ENCODE measurements at regions not wholly inside any gene's neighbourhood (a gene's known extent, or its start where the extent isn't known, plus 50 kb on each side); places are given as distances from the start of the nearest gene placed in this dataset.

DNA sequence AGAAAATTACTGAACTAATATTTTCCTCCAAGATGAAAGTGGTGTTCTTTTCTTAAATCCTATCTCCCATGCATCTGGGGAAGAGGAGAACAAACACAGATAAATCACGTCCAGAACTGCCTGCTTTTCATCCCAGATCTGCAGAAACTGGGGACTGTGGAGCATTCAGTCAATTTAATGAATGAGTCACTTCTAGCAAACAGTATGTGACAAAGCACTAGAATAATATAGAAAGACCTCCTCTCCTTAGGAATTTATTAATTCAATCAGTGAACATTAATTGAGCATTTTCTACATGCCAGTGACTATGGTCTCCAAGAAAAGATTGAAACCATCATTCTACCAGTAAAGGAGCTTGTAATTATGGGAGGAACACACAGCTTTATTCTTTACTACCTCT, 693.4 kb upstream of the ID2 start:
- intact Hi-C loops (cut with micrococcal nuclease) = no loop called here
- no peak overlapping the region for H3K27ac ChIP-seq (ENCODE audit: extremely low read depth, low read depth, low read length)
- H3K9ac ChIP-seq (ENCODE audit: insufficient read depth in 1 of 2, low read depth in 2 of 2, low read length in 2 of 2) = no peak overlapping the region
- H3K36me3 ChIP-seq (ENCODE audit: control insufficient read depth, insufficient read depth, low read length) = no peaks in the 10 kb centered on the region
- H3K4me2 ChIP-seq (ENCODE audit: insufficient read depth, low read length) = no peak overlapping the region
- ChIA-PET POLR2A (no interaction called here), CTCF (ENCODE audit: low intra/inter-chr PET ratio) (no interaction called here)
- H3K79me2 ChIP-seq (ENCODE audit: control insufficient read depth, insufficient read depth, low read length) = no peaks in the 10 kb centered on the region
- no peaks in the 10 kb centered on the region for H4K20me1 ChIP-seq (replicated peaks; ENCODE audit: control insufficient read depth, insufficient read depth, low read length)
- no peaks in the 10 kb centered on the region for H3K9me1 ChIP-seq (ENCODE audit: control insufficient read depth, insufficient read depth, low read length)
- no peak overlapping the region for H3K4me3 ChIP-seq
- 0% methylated on average over 1 of the region's 1 CpG for WGBS (ENCODE audit: insufficient coverage, low coverage, missing lambda C conversion rate)
- in situ Hi-C loops (cut with MboI) = no loop called here
- H2AFZ ChIP-seq (ENCODE audit: low read depth, low read length) = no peak overlapping the region
- DNase-seq (ENCODE audit: extremely low read depth in 1 of 4, low spot score in 3 of 4) = no peak
- no peak for ATAC-seq
- no TSS peak for BruUV-seq (replicated peaks)
- H3K27me3 ChIP-seq (ENCODE audit: control insufficient read depth in 2 of 2, insufficient read depth in 2 of 2, low read length in 2 of 2) = peaks cover 2 to 9% of the 10 kb centered on the region in 2 experiments; a peak in 2 of 5 replicates
- no peaks in the 10 kb centered on the region for H3K4me1 ChIP-seq (replicated peaks in 1 of 2; ENCODE audit: control insufficient read depth in 2 of 2, insufficient read depth in 2 of 2, low read length in 2 of 2)
- FAIRE-seq = no peak
- TF ChIP-seq EZH2 (IDR thresholded peaks at IDR 0.05; ENCODE audit: borderline replicate concordance, low read depth, low read length) = no peak
- no peak for TF ChIP-seq LARP7 (IDR thresholded peaks at IDR 0.05)
- TF ChIP-seq HNRNPL (IDR thresholded peaks at IDR 0.05; ENCODE audit: low read depth, low read length) = no peak
- TF ChIP-seq, protein P1, sequence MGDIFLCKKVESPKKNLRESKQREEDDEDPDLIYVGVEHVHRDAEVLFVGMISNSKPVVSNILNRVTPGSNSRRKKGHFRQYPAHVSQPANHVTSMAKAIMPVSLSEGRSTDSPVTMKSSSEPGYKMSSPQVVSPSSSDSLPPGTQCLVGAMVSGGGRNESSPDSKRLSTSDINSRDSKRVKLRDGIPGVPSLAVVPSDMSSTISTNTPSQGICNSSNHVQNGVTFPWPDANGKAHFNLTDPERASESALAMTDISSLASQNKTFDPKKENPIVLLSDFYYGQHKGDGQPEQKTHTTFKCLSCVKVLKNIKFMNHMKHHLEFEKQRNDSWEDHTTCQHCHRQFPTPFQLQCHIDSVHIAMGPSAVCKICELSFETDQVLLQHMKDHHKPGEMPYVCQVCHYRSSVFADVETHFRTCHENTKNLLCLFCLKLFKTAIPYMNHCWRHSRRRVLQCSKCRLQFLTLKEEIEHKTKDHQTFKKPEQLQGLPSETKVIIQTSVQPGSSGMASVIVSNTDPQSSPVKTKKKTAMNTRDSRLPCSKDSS (IDR thresholded peaks at IDR 0.05; ENCODE audit: low read depth, partially characterized antibody) = no peak
- TF ChIP-seq TRIM24 (IDR thresholded peaks at IDR 0.05) = no peak
- no peak for TF ChIP-seq NCOR1 (IDR thresholded peaks at IDR 0.05)
- no peaks in the 10 kb centered on the region for H3K9me3 ChIP-seq (replicated peaks; ENCODE audit: control insufficient read depth, insufficient read depth, low read depth, low read length)

DNA sequence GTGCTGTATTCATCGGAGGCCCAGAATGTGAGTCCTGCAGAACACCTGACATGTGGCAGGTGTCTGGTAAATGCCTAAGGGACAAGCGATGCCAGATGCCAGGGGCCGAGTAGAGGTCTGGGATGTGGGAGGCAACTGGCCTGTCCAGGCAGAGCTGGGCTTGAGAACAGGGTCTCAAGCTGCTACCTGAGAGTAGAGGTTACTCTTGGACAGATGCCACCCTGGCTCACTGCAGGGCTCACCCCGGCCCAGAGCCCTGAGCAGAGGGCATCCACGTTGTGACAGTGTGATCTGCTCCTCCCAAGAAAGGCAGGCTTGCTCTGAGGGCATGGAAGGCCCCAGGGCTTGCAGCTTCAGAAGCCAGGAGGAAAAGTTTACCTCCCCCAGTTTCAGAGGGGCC, 692.0 kb upstream of the ID2 start:
- DNase-seq (ENCODE audit: extremely low read depth in 1 of 4, low spot score in 3 of 4) (no peak), ATAC-seq (no peak), FAIRE-seq (no peak)
- no peaks in the 10 kb centered on the region for H3K9me3 ChIP-seq (replicated peaks; ENCODE audit: control insufficient read depth, insufficient read depth, low read depth, low read length)
- intact Hi-C loops (cut with micrococcal nuclease) (no loop called here), in situ Hi-C loops (cut with MboI) (no loop called here)
- no peak overlapping the region for H3K4me2 ChIP-seq (ENCODE audit: insufficient read depth, low read length)
- H3K9ac ChIP-seq (ENCODE audit: insufficient read depth in 1 of 2, low read depth in 2 of 2, low read length in 2 of 2) = no peak overlapping the region
- ChIA-PET CTCF (ENCODE audit: low intra/inter-chr PET ratio) (no interaction called here), POLR2A (no interaction called here)
- no peaks in the 10 kb centered on the region for H4K20me1 ChIP-seq (replicated peaks; ENCODE audit: control insufficient read depth, insufficient read depth, low read length)
- peaks cover 5 to 19% of the 10 kb centered on the region in 2 experiments; a peak in 4 of 5 replicates for H3K27me3 ChIP-seq (ENCODE audit: control insufficient read depth in 2 of 2, insufficient read depth in 2 of 2, low read length in 2 of 2)
- WGBS (ENCODE audit: insufficient coverage, low coverage, missing lambda C conversion rate) = 0% methylated on average over 5 of the region's 5 CpGs
- H2AFZ ChIP-seq (ENCODE audit: low read depth, low read length) = no peak overlapping the region
- BruUV-seq (replicated peaks) = no TSS peak
- H3K27ac ChIP-seq (ENCODE audit: extremely low read depth, low read depth, low read length) = no peak overlapping the region
- no peak overlapping the region for H3K4me3 ChIP-seq
- TF ChIP-seq NCOA1 (IDR thresholded peaks at IDR 0.05; ENCODE audit: low read depth) = no peak
- TF ChIP-seq SIN3A (IDR thresholded peaks at IDR 0.05; ENCODE audit: borderline replicate concordance in 2 of 2, control insufficient read depth in 1 of 2, low read depth in 2 of 2, low read length in 2 of 2) = no peak
- no peaks in the 10 kb centered on the region for H3K36me3 ChIP-seq (ENCODE audit: control insufficient read depth, insufficient read depth, low read length)
- H3K79me2 ChIP-seq (ENCODE audit: control insufficient read depth, insufficient read depth, low read length) = no peaks in the 10 kb centered on the region
- H3K9me1 ChIP-seq (ENCODE audit: control insufficient read depth, insufficient read depth, low read length) = no peaks in the 10 kb centered on the region
- no peaks in the 10 kb centered on the region for H3K4me1 ChIP-seq (replicated peaks in 1 of 2; ENCODE audit: control insufficient read depth in 2 of 2, insufficient read depth in 2 of 2, low read length in 2 of 2)

Data from K562 (cell line).